AG08396 (cell line): ENCODE measurements at regions not wholly inside any gene's neighbourhood (a gene's known extent, or its start where the extent isn't known, plus 50 kb on each side); places are given as distances from the start of the nearest gene placed in this dataset.
"Not testable (repeated sequence)": the region's sequence is repeated elsewhere in the genome, so short reads cannot be mapped to it uniquely, and the experiment has no call there.

Source experiments
- DNase-seq: peaks from one replicate; pipeline ENCODE4 v3.0.0; 2012; ENCODE audit warnings: low spot score, mixed read lengths

GRCh38 chr10:129041916-129042315 lies 425.1 kb upstream of the MGMT start:
- DNase-seq = no peak

- no peak for DNase-seq
Observed at GRCh38 chr10:129042776-129043595, 424.1 kb upstream of the MGMT start.

- DNase-seq = no peak
Observed at GRCh38 chr10:129043691-129044090, 423.4 kb upstream of the MGMT start.

GRCh38 chr10:129045599-129045998 lies 421.4 kb upstream of the MGMT start:
- DNase-seq = no peak

DNA sequence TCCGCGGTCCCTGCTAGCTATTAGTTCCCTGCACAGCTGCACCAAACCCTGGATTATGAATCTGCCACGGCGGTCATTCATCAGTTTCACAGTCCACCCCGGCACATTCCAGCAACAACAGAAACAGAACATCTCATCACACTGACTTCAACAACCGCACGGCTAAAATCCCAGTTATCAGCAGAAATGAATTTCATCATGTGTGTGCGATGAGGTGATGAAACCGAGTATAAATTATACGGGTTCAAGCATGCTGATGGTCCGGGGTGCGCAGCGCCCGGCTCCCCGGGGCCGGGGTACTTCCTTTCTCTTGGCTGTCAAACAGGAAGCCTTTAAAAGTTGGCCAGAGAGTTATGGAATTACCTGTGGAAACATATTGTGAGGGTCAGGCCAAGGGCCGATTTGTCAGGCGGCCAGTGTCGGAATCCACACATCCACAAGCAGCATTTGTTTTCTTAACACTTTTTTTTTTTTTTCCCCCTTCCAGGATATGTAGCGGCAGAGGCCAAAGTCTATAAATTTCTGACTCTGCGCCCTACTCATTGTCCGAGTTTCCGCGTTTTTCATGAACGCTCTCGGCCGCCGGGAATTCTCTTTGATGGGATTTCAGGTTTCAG lies 420.9 kb upstream of the MGMT start:
- DNase-seq = no peak

DNA sequence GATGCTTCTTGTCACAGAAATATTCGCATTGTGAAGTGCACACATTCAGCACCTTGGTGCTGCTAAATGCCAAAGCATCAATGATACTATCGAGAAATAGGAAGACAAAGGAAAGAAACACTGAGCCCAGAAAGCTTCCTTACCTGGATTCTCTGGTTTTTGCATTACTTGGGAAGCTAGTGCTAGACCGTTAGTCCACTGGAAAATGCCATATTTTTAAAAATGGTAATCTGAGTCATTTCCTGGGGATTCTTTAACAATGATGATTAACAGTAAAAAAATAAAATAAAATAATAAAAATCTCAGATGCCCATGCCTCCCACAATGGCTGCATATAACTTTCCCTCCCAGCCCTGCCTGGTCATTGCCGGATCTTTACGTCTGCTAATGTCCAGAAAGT lies 420.1 kb upstream of the MGMT start:
- DNase-seq = peak; percentile 26

- no peak for DNase-seq
Observed at GRCh38 chr10:129047600-129047999, 419.4 kb upstream of the MGMT start.

DNA sequence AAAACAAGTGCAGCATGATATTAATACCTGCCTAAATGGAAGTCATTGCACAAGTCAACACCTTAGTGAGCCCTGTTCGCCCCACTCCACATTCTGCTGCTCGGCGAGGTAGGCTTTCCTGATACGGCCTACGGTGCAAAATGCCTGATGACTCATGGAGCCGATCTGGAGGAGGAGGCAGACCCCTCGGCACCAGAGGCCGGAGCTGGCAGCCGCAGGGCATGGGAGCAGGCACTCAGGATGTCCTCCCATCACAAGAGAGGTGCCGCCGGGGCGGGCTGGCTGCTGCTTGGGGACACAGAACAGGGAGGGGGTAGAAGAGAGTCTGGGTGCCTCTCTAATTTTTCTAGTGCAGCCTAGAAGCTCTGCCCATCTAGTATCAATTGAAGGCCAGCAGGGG lies 418.5 kb upstream of the MGMT start:
- no peak for DNase-seq

- no peak for DNase-seq
Observed at GRCh38 chr10:129049501-129049900, 417.5 kb upstream of the MGMT start.

- no peak for DNase-seq
Observed at GRCh38 chr10:129055225-129055624, 411.8 kb upstream of the MGMT start.

GRCh38 chr10:129055986-129056385 lies 411.1 kb upstream of the MGMT start:
- DNase-seq = no peak

GRCh38 chr10:129056734-129057689 lies 410.0 kb upstream of the MGMT start:
- DNase-seq = no peak

DNA sequence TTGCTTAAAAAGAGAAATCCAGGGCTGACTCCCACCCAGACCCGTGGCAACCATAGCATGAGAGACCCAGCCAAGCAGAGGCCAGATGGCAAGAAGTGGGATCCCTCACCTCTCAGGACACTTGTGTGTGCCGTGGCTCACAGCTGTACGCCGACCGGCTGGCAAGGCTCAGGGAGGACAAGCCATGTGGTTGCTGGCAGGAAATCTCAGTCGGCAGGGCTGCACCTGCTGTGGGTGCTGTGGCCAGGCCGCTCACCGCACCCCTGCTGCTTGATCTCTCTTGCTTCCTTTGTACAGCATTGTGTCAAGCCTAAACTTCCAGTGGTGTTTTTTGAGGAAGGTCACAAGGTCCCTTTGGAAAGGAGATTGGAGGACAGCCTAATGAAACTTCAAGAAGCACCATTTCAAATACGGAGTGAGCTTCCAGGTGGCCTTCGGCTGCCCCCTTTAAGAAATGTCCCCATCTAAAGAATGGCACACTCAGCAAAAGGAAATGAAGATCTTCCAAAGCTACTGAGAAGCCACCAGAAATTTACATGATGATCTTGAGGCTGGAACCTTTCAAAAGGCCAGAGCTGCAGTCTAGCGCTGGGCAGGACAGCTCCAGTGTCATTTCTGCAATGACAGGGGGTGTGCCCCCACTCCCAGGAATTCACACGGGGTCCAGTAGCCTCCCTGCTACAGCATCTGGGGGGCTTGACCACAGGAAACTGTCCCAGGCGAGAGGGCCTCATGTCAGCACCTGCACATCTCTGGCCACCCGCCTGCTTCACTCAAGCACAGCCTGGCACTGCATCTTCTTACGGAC lies 409.0 kb upstream of the MGMT start:
- no peak for DNase-seq

GRCh38 chr10:129058664-129059155 lies 408.3 kb upstream of the MGMT start:
- DNase-seq = no peak

DNA sequence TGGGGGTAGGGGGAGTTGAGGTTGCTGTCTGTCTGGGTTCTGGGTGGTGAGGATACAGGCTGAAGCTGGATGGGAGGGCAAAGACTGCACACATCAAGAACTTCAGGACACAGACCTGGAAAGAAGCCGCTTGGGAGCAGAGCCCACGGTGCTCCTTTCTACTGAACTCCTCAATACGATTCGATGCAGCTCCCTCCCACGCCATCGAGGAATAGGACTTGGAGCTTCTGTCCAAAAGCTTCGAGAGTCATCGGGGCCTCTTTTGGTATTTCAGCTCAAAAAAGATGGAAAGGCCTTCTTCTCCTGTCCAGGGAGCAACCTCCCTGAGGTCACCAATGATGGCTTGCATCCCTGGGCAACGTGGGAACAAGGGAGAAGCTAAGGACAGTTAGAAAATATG lies 407.1 kb upstream of the MGMT start:
- no peak for DNase-seq

GRCh38 chr10:129063212-129063611 lies 403.8 kb upstream of the MGMT start:
- no peak for DNase-seq

DNA sequence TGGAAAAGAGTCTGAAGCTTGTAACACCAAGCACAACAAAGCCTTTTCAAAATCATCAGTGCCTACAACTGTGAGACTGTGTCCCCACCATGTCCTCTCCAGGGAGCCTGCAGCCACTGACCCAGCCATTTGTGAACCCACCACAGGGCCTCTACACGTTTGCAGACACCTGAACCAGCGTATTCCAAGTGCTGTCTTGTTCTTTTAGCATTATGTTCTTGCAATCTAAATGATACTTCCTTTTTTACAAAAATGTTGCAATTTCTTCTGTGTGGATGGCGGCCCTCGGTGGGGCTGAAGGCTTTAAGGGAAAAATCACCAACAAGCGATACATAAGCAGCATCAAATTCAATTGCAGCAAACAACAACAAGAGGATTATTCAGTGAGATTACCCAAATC lies 403.2 kb upstream of the MGMT start:
- DNase-seq = no peak

- not testable (repeated sequence) for DNase-seq
Observed at GRCh38 chr10:129066529-129066928, 400.5 kb upstream of the MGMT start.

DNA sequence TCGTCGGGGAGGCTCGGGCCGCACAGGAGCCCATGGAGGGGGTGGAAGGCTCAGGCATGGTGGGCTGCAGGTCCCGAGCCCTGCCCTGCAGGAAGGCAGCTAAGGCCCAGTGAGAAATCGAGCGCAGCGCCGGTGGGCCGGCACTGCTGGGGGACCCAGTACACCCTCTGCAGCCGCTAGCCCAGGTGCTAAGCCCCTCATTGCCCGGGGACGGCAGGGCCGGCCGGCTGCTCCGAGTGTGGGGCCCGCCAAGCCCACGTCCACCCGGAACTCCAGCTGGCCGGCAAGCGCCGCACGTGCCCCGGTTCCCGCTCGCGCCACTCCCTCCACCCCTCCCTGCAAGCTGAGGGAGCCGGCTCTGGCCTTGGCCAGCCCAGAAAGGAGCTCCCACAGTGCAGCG lies 395.6 kb upstream of the MGMT start:
- DNase-seq = not testable (repeated sequence)

DNA sequence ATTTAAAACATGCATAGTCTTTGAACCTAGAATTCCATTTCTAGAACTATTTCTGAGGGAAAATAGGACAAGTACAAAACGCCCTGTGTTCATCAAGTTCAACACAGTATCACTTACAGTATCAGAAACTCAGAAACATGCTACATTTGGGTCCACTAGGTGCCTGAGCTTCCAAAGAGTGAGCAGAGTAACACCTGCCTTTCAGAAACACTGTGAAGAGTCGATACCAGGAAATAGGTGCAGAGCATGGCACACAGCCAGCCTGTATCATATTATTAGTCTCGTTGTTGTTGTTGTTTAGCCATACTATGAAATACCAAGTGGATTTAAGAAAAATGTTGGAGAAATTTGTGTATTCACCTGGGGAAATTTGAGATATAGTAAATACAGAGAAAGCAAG lies 392.1 kb upstream of the MGMT start:
- DNase-seq = no peak

- no peak for DNase-seq
Observed at GRCh38 chr10:129075508-129075907, 391.5 kb upstream of the MGMT start.

- DNase-seq = no peak
Observed at GRCh38 chr10:129075927-129076326, 391.1 kb upstream of the MGMT start.
